Suprapubic skin (tissue), 4 donors: ENCODE measurements at regions not wholly inside any gene's neighbourhood (a gene's known extent, or its start where the extent isn't known, plus 50 kb on each side); places are given as distances from the start of the nearest gene placed in this dataset.

ENCODE experiments used
- DNase-seq, 2 donors: peaks; one replicate each; pipeline ENCODE4 v3.0.0-alpha.2; 2019; ENCODE audit warnings: low spot score in 2 of 2
- H3K27ac ChIP-seq: fragments of 200-600 bp; sonication (generic); one replicate; pipeline ENCODE4 v1.5.1; 2019
- H3K27me3 ChIP-seq: fragments of 200-600 bp; sonication (generic); one replicate; pipeline ENCODE4 v1.5.1; 2019
- H3K36me3 ChIP-seq: fragments of 200-600 bp; sonication (generic); one replicate; pipeline ENCODE4 v1.5.1; 2019
- H3K4me1 ChIP-seq: fragments of 200-600 bp; sonication (generic); one replicate; pipeline ENCODE4 v1.5.1; 2019
- H3K4me3 ChIP-seq: fragments of 200-600 bp; sonication (generic); one replicate; pipeline ENCODE4 v1.5.1; 2019; ENCODE audit warnings: mild to moderate bottlenecking
- H3K9me3 ChIP-seq: fragments of 200-600 bp; sonication (generic); one replicate; pipeline ENCODE4 v1.5.1; 2019
- CTCF ChIP-seq, 2 donors: fragments of 200-600 bp in 1 of 2; fragments of 450-650 bp in 1 of 2; sonication (generic) in 1 of 2; IDR thresholded peaks; one replicate each; pipeline ENCODE4 v1.5.1; 2016 to 2019; ENCODE audit warnings: antibody characterized with exemption in 2 of 2, mild to moderate bottlenecking in 1 of 2, moderate library complexity in 1 of 2
- EP300 ChIP-seq: sonication (generic); formaldehyde crosslinking; IDR thresholded peaks from one replicate; pipeline ENCODE4 v1.6.1; 2017; ENCODE audit warnings: antibody characterized with exemption
- POLR2A ChIP-seq, 2 donors: fragments of 450-650 bp; IDR thresholded peaks; one replicate each; pipeline ENCODE4 v1.6.1; 2017; ENCODE audit warnings: antibody characterized with exemption in 2 of 2, mild to moderate bottlenecking in 2 of 2, moderate library complexity in 2 of 2
- POLR2AphosphoS5 ChIP-seq, 3 donors: sonication (generic); formaldehyde crosslinking; IDR thresholded peaks; one replicate each; pipeline ENCODE4 v1.6.1; 2017; ENCODE audit warnings: antibody characterized with exemption in 3 of 3
- WGBS: methylation state at CpG from one replicate; pipeline ENCODE4 v1.1.5; 2018; 5-methylcytosine and 5-hydroxymethylcytosine counted together

GRCh38 chr5:164303646-164304215 lies 798.3 kb downstream of the MAT2B start:
- Histone ChIP-seq H3K27ac (no peak overlapping the region), H3K4me1 (no peaks in the 10 kb centered on the region), H3K4me3 (no peak overlapping the region), H3K9me3 (no peaks in the 10 kb centered on the region), H3K36me3 (no peaks in the 10 kb centered on the region), H3K27me3 (no peaks in the 10 kb centered on the region)
- no peak for DNase-seq
- 63% methylated on average over 2 of the region's 2 CpGs for whole genome bisulfite sequencing
- TF ChIP-seq POLR2A (IDR thresholded peaks at IDR 0.05) (no peak), EP300 (no peak)

DNA sequence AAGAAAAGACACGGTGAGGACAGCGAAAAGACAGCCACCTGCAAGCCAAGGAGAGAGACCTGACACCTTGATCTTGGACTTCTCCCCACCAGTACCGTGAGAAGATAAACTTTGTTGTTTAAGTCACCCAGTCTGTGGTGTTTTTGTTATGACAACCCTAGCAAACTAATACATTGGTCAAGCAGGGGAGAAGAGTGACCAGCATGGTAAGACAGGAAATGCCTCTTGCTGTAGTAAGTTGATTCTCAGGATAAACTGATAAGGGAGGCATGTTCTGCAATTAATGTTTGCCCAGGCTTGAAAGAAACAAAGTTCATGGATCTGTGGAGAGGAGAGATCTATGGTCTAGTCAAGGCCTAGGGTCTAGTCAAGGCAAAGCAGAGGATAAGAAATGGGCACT lies 801.2 kb downstream of the MAT2B start:
- no peak for DNase-seq
- Histone ChIP-seq H3K27me3 (no peaks in the 10 kb centered on the region), H3K36me3 (no peaks in the 10 kb centered on the region), H3K9me3 (no peaks in the 10 kb centered on the region), H3K27ac (no peak overlapping the region), H3K4me3 (no peak overlapping the region), H3K4me1 (no peaks in the 10 kb centered on the region)
- WGBS: 93% methylated on average over 3 of the region's 3 CpGs
- TF ChIP-seq EP300 (no peak), POLR2A (IDR thresholded peaks at IDR 0.05) (no peak), POLR2AphosphoS5 (IDR thresholded peaks at IDR 0.05) (no peak), CTCF (IDR thresholded peaks at IDR 0.05) (no peak)

DNA sequence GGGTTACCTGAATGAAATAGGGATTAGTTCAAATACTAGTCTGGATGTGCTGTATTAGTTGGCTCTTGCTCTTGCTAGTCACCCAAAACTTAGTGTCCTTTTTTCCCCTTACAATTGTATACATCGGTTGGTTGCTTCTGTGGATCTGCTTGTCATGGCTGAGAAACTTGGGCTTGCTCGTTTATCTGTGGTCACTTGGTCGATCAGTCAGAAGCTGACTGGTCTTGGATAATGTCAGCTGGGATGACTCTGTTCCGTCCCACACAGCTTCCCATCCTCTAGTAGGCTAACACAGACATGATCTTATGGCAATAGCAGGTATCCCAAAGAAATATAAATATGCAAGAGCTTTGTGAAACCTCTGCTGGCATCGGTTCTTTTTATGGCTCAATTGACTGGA lies 807.4 kb downstream of the MAT2B start:
- Histone ChIP-seq H3K4me3 (no peak overlapping the region), H3K27me3 (no peaks in the 10 kb centered on the region), H3K36me3 (no peaks in the 10 kb centered on the region), H3K27ac (no peak overlapping the region), H3K9me3 (no peaks in the 10 kb centered on the region), H3K4me1 (no peaks in the 10 kb centered on the region)
- TF ChIP-seq CTCF (IDR thresholded peaks at IDR 0.05): no peak
- TF ChIP-seq EP300: no peak
- TF ChIP-seq POLR2A (IDR thresholded peaks at IDR 0.05): no peak
- TF ChIP-seq POLR2AphosphoS5 (IDR thresholded peaks at IDR 0.05): no peak
- WGBS: 95% methylated on average over 5 of the region's 5 CpGs
- no peak for DNase-seq

- H3K27ac ChIP-seq: no peak overlapping the region
Observed at GRCh38 chr5:164317676-164318075, 812.3 kb downstream of the MAT2B start.

GRCh38 chr5:164319161-164319560 lies 813.7 kb downstream of the MAT2B start:
- H3K27me3 ChIP-seq: no peaks in the 10 kb centered on the region
- TF ChIP-seq CTCF (IDR thresholded peaks at IDR 0.05) (no peak), POLR2A (IDR thresholded peaks at IDR 0.05) (no peak), EP300 (no peak), POLR2AphosphoS5 (IDR thresholded peaks at IDR 0.05) (no peak)
- no peak for DNase-seq
- no peaks in the 10 kb centered on the region for H3K4me1 ChIP-seq
- H3K4me3 ChIP-seq: no peak overlapping the region
- no peaks in the 10 kb centered on the region for H3K36me3 ChIP-seq
- no peak overlapping the region for H3K27ac ChIP-seq
- H3K9me3 ChIP-seq: no peaks in the 10 kb centered on the region
- 70% methylated on average over 3 of the region's 3 CpGs for WGBS

More at GRCh38 chr5:164317676-164318075, 812.3 kb downstream of the MAT2B start:
- Histone ChIP-seq H3K4me3 (no peak overlapping the region), H3K4me1 (no peaks in the 10 kb centered on the region), H3K27me3 (no peaks in the 10 kb centered on the region), H3K9me3 (no peaks in the 10 kb centered on the region), H3K36me3 (no peaks in the 10 kb centered on the region)
- 89% methylated on average over 1 of the region's 1 CpG for WGBS
- TF ChIP-seq EP300: no peak
- TF ChIP-seq POLR2AphosphoS5 (IDR thresholded peaks at IDR 0.05): no peak
- no peak for TF ChIP-seq CTCF (IDR thresholded peaks at IDR 0.05)
- TF ChIP-seq POLR2A (IDR thresholded peaks at IDR 0.05): no peak
- no peak for DNase-seq

GRCh38 chr5:164324239-164324638 lies 818.8 kb downstream of the MAT2B start:
- no peak for TF ChIP-seq POLR2A (IDR thresholded peaks at IDR 0.05)
- TF ChIP-seq POLR2AphosphoS5 (IDR thresholded peaks at IDR 0.05): no peak
- TF ChIP-seq CTCF (IDR thresholded peaks at IDR 0.05): no peak
- no peak for TF ChIP-seq EP300
- no peak for DNase-seq
- H3K4me3 ChIP-seq: no peak overlapping the region
- no peaks in the 10 kb centered on the region for H3K4me1 ChIP-seq
- H3K27me3 ChIP-seq: no peaks in the 10 kb centered on the region
- WGBS: 36% methylated on average over 2 of the region's 2 CpGs
- H3K9me3 ChIP-seq: peaks cover 15% of the 10 kb centered on the region
- no peak overlapping the region for H3K27ac ChIP-seq
- H3K36me3 ChIP-seq: no peaks in the 10 kb centered on the region
